Esophagus muscularis mucosa (tissue), 3 donors: ENCODE measurements at regions not wholly inside any gene's neighbourhood (a gene's known extent, or its start where the extent isn't known, plus 50 kb on each side); places are given as distances from the start of the nearest gene placed in this dataset.
"Not testable (repeated sequence)": the region's sequence is repeated elsewhere in the genome, so short reads cannot be mapped to it uniquely, and the experiment has no call there.

Source experiments
- CTCF ChIP-seq, 3 experiments: fragments of 200-600 bp in 2 of 3; fragments of 450-650 bp in 1 of 3; sonication (generic) in 2 of 3; IDR thresholded peaks; one replicate each; pipeline ENCODE4 v1.5.1; 2017 to 2019; ENCODE audit warnings: antibody characterized with exemption in 3 of 3, mild to moderate bottlenecking in 2 of 3, moderate library complexity in 1 of 3
- POLR2A ChIP-seq: fragments of 450-650 bp; IDR thresholded peaks from one replicate; pipeline ENCODE4 v1.6.1; 2017; ENCODE audit warnings: antibody characterized with exemption, moderate library complexity, mild to moderate bottlenecking, low read depth
- POLR2AphosphoS5 ChIP-seq, 2 donors: sonication (generic); formaldehyde crosslinking; IDR thresholded peaks; one replicate each; pipeline ENCODE4 v1.6.1; 2017; ENCODE audit warnings: antibody characterized with exemption in 2 of 2

GRCh38 chr12:23146070-23146469 is 521.1 kb downstream of the ETNK1 start:
- TF ChIP-seq CTCF (IDR thresholded peaks at IDR 0.05); POLR2A; POLR2AphosphoS5 (IDR thresholded peaks at IDR 0.05): not testable (repeated sequence)
